Gastroesophageal sphincter (tissue), 4 donors: ENCODE measurements at regions not wholly inside any gene's neighbourhood (a gene's known extent, or its start where the extent isn't known, plus 50 kb on each side); places are given as distances from the start of the nearest gene placed in this dataset.
"Not testable (repeated sequence)": the region's sequence is repeated elsewhere in the genome, so short reads cannot be mapped to it uniquely, and the experiment has no call there.

Experiments
- ATAC-seq: fragments of 150-250 bp; one replicate; pipeline ENCODE4 v1.9.1; 2016; ENCODE audit warnings: mild to moderate bottlenecking, moderate library complexity
- H3K27ac ChIP-seq, 4 donors: fragments of 200-600 bp; sonication (generic) in 3 of 4; 1 replicate in 3 of 4; 2 replicates in 1 of 4; pipeline ENCODE4 v1.5.1; 2016 to 2019
- H3K27me3 ChIP-seq: fragments of 200-600 bp; sonication (generic); one replicate; pipeline ENCODE4 v1.5.1; 2019
- H3K36me3 ChIP-seq, 2 donors: fragments of 200-600 bp; sonication (generic); one replicate each; pipeline ENCODE4 v1.5.1; 2019; ENCODE audit warnings: control low read depth in 1 of 2
- H3K4me1 ChIP-seq, 3 donors: fragments of 200-600 bp; sonication (generic); 1 replicate in 2 of 3; 2 replicates in 1 of 3; pipeline ENCODE4 v1.5.1; 2016 to 2019; ENCODE audit warnings: control low read depth in 2 of 3
- H3K4me3 ChIP-seq, 2 donors: fragments of 200-600 bp; sonication (generic); one replicate each; pipeline ENCODE4 v1.5.1; 2019; ENCODE audit warnings: mild to moderate bottlenecking in 1 of 2, moderate library complexity in 1 of 2
- H3K9me3 ChIP-seq, 3 donors: fragments of 200-600 bp; sonication (generic); one replicate each; pipeline ENCODE4 v1.5.1; 2017 to 2019; ENCODE audit warnings: control low read depth in 2 of 3
- CTCF ChIP-seq, 4 experiments: fragments of 200-600 bp in 2 of 4; fragments of 450-650 bp in 2 of 4; sonication (generic) in 1 of 4; IDR thresholded peaks; one replicate each; pipeline ENCODE4 v1.5.1; 2017 to 2019; ENCODE audit warnings: antibody characterized with exemption in 4 of 4, mild to moderate bottlenecking in 2 of 4, moderate library complexity in 2 of 4
- EP300 ChIP-seq: sonication (generic); formaldehyde crosslinking; IDR thresholded peaks from one replicate; pipeline ENCODE4 v1.6.1; 2017; ENCODE audit warnings: antibody characterized with exemption, mild to moderate bottlenecking
- POLR2A ChIP-seq, 2 donors: fragments of 450-650 bp; IDR thresholded peaks; one replicate each; pipeline ENCODE4 v1.6.1; 2017; ENCODE audit warnings: antibody characterized with exemption in 2 of 2, mild to moderate bottlenecking in 2 of 2, moderate library complexity in 1 of 2
- POLR2AphosphoS5 ChIP-seq: sonication (generic); formaldehyde crosslinking; IDR thresholded peaks from one replicate; pipeline ENCODE4 v1.6.1; 2017; ENCODE audit warnings: antibody characterized with exemption
- WGBS, 2 donors: methylation state at CpG; one replicate each; pipeline ENCODE4 v1.1.5; 2018; ENCODE audit warnings: low coverage in 1 of 2; 5-methylcytosine and 5-hydroxymethylcytosine counted together

- no peaks in the 10 kb centered on the region for H3K9me3 ChIP-seq
- no peaks in the 10 kb centered on the region for H3K4me1 ChIP-seq
- WGBS, 2 donors, result 71 to 75% methylated on average over 5 to 6 of the region's 7 CpGs
- TF ChIP-seq EP300, result no peak
- TF ChIP-seq POLR2AphosphoS5, result no peak
- ATAC-seq, result no peak
- no peak overlapping the region for H3K27ac ChIP-seq
- H3K4me3 ChIP-seq, result no peak overlapping the region
- no peaks in the 10 kb centered on the region for H3K27me3 ChIP-seq
- no peaks in the 10 kb centered on the region for H3K36me3 ChIP-seq
Measured at GRCh38 chr10:4602764-4603491, 223.1 kb upstream of the AKR1E2 start.

GRCh38 chr10:4599471-4599870 is 226.5 kb upstream of the AKR1E2 start:
- H3K27me3 ChIP-seq, result no peaks in the 10 kb centered on the region
- H3K4me1 ChIP-seq, result no peaks in the 10 kb centered on the region
- TF ChIP-seq POLR2AphosphoS5, result no peak
- no peak for TF ChIP-seq CTCF (IDR thresholded peaks at IDR 0.05)
- TF ChIP-seq EP300, result no peak
- TF ChIP-seq POLR2A (IDR thresholded peaks at IDR 0.05), result no peak
- H3K4me3 ChIP-seq, result no peak overlapping the region
- no peak overlapping the region for H3K27ac ChIP-seq
- ATAC-seq, result no peak
- WGBS, 2 donors, result 76 to 90% methylated on average over 2 of the region's 2 CpGs
- no peaks in the 10 kb centered on the region for H3K36me3 ChIP-seq
- no peaks in the 10 kb centered on the region for H3K9me3 ChIP-seq

- H3K27ac ChIP-seq, ATAC-seq, H3K9me3 ChIP-seq, H3K4me1 ChIP-seq, H3K36me3 ChIP-seq, H3K4me3 ChIP-seq, H3K27me3 ChIP-seq: not testable (repeated sequence)
- 80% methylated on average over 1 of the region's 2 CpGs; no CpG with 5 or more reads in 1 of the 2 donors for WGBS, 2 donors
Measured at GRCh38 chr10:4597898-4598297, 228.1 kb upstream of the AKR1E2 start.

GRCh38 chr10:4596951-4597350 is 229.1 kb upstream of the AKR1E2 start:
- no peak overlapping the region for H3K27ac ChIP-seq
- H3K4me3 ChIP-seq, result no peak overlapping the region
- H3K9me3 ChIP-seq, result no peaks in the 10 kb centered on the region
- H3K27me3 ChIP-seq, result no peaks in the 10 kb centered on the region
- TF ChIP-seq POLR2AphosphoS5, result no peak
- no peak for TF ChIP-seq CTCF (IDR thresholded peaks at IDR 0.05)
- no peak for TF ChIP-seq POLR2A (IDR thresholded peaks at IDR 0.05)
- TF ChIP-seq EP300, result no peak
- H3K36me3 ChIP-seq, result no peaks in the 10 kb centered on the region
- WGBS, 2 donors, result 73% methylated on average over 1 of the region's 1 CpG; no CpG with 5 or more reads in 1 of the 2 donors
- no peak for ATAC-seq
- no peaks in the 10 kb centered on the region for H3K4me1 ChIP-seq

GRCh38 chr10:4595719-4596319 is 230.2 kb upstream of the AKR1E2 start:
- H3K27me3 ChIP-seq, result no peaks in the 10 kb centered on the region
- H3K4me3 ChIP-seq, result no peak overlapping the region
- ATAC-seq, result no peak
- WGBS, 2 donors, result 91% methylated on average over 4 of the region's 4 CpGs
- no peaks in the 10 kb centered on the region for H3K36me3 ChIP-seq
- H3K4me1 ChIP-seq, result no peaks in the 10 kb centered on the region
- H3K27ac ChIP-seq, result no peak overlapping the region
- H3K9me3 ChIP-seq, result no peaks in the 10 kb centered on the region
- TF ChIP-seq EP300 (no peak), CTCF (IDR thresholded peaks at IDR 0.05) (no peak), POLR2A (IDR thresholded peaks at IDR 0.05) (no peak), POLR2AphosphoS5 (no peak)

GRCh38 chr10:4590807-4591206 is 235.2 kb upstream of the AKR1E2 start:
- no peak for ATAC-seq

More at GRCh38 chr10:4590807-4591206, 235.2 kb upstream of the AKR1E2 start:
- Histone ChIP-seq H3K27me3 (no peaks in the 10 kb centered on the region), H3K4me3 (no peak overlapping the region), H3K4me1 (peaks cover 0 to 26% (median 0%) of the 10 kb centered on the region in 3 donors), H3K27ac (no peak overlapping the region), H3K9me3 (no peaks in the 10 kb centered on the region), H3K36me3 (no peaks in the 10 kb centered on the region)
- TF ChIP-seq POLR2A (IDR thresholded peaks at IDR 0.05) (no peak), POLR2AphosphoS5 (no peak), CTCF (IDR thresholded peaks at IDR 0.05) (no peak)
- 83 to 100% methylated on average over 1 of the region's 1 CpG for WGBS, 2 donors
